Stimulated activated effector memory CD8-positive, alpha-beta T cell treated with anti-CD3 and anti-CD28 coated beads, Interleukin-12 subunit alpha, Interleukin-12 subunit beta, amount 100 ng/mL, for 72 hours (primary cell): ENCODE measurements at regions not wholly inside any gene's neighbourhood (a gene's known extent, or its start where the extent isn't known, plus 50 kb on each side); places are given as distances from the start of the nearest gene placed in this dataset.

Experiments
- ATAC-seq: fragments of 150-1000 bp; cut with Tn5 transposase; 2 replicates; pipeline ENCODE4 v1.10.0; 2021
- DNase-seq, 2 donors: peaks; one replicate each; pipeline ENCODE4 v3.0.0; 2021 to 2022; ENCODE audit warnings: low spot score in 2 of 2
- H3K27ac Mint-ChIP-seq: one replicate; pipeline ENCODE4 v1.8.0; 2022; ENCODE audit warnings: mild to moderate bottlenecking, mixed read lengths
- H3K36me3 Mint-ChIP-seq: one replicate; pipeline ENCODE4 v1.8.0; 2022; ENCODE audit warnings: mild to moderate bottlenecking, mixed read lengths
- H3K4me1 Mint-ChIP-seq: one replicate; pipeline ENCODE4 v1.8.0; 2022; ENCODE audit warnings: mixed read lengths
- H3K4me3 Mint-ChIP-seq: one replicate; pipeline ENCODE4 v1.8.0; 2022; ENCODE audit warnings: mild to moderate bottlenecking, mixed read lengths
- H3K9me3 Mint-ChIP-seq: one replicate; pipeline ENCODE4 v1.8.0; 2022; ENCODE audit warnings: mixed read lengths

GRCh38 chr15:69892351-69892750, 205.4 kb downstream of the TLE3 start:
- no peak for ATAC-seq
- H3K27ac Mint-ChIP-seq, result no peak overlapping the region
- no peak overlapping the region for H3K4me3 Mint-ChIP-seq
- no peak for DNase-seq
- no peaks in the 10 kb centered on the region for H3K4me1 Mint-ChIP-seq
- no peaks in the 10 kb centered on the region for H3K9me3 Mint-ChIP-seq
- H3K36me3 Mint-ChIP-seq, result no peaks in the 10 kb centered on the region

- ATAC-seq (no peak), DNase-seq (no peak)
- Mint-ChIP-seq H3K4me1 (no peaks in the 10 kb centered on the region), H3K4me3 (no peak overlapping the region), H3K9me3 (no peaks in the 10 kb centered on the region), H3K36me3 (no peaks in the 10 kb centered on the region), H3K27ac (no peak overlapping the region)
Observed at GRCh38 chr15:69893086-69893485, 204.6 kb downstream of the TLE3 start.

GRCh38 chr15:69893863-69894262, 203.9 kb downstream of the TLE3 start:
- ATAC-seq (no peak), DNase-seq (no peak)
- Mint-ChIP-seq H3K4me3 (no peak overlapping the region), H3K36me3 (no peaks in the 10 kb centered on the region), H3K27ac (no peak overlapping the region), H3K9me3 (no peaks in the 10 kb centered on the region), H3K4me1 (no peaks in the 10 kb centered on the region)

GRCh38 chr15:69895202-69895601, 202.5 kb downstream of the TLE3 start:
- ATAC-seq, result no peak
- no peak for DNase-seq
- no peak overlapping the region for H3K4me3 Mint-ChIP-seq
- no peaks in the 10 kb centered on the region for H3K9me3 Mint-ChIP-seq
- no peaks in the 10 kb centered on the region for H3K4me1 Mint-ChIP-seq
- H3K36me3 Mint-ChIP-seq, result no peaks in the 10 kb centered on the region
- no peak overlapping the region for H3K27ac Mint-ChIP-seq

GRCh38 chr15:69896606-69897005, 201.1 kb downstream of the TLE3 start:
- Mint-ChIP-seq H3K27ac (no peak overlapping the region), H3K9me3 (no peaks in the 10 kb centered on the region), H3K4me1 (no peaks in the 10 kb centered on the region), H3K36me3 (no peaks in the 10 kb centered on the region), H3K4me3 (no peak overlapping the region)
- ATAC-seq (no peak), DNase-seq (no peak)

DNA sequence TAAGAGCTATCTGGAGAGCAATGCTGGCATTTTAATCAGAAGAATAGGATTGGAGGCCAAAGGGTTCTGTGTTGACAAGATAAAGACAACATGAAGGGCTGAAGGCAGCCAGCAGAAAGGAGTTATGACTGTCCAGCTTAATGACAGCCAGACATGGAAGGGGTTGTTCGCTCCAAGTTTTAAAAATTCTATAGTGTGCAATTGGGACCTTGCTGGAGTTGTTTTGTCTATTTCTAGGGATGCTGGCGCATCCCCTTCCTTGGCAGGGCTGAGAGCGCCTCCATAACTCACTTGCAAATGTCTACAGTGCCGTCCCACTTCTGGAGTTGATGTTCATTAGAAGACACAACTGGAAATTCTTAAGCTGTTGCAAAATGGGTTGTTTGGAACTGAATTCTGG, 200.7 kb downstream of the TLE3 start:
- Mint-ChIP-seq H3K4me1 (no peaks in the 10 kb centered on the region), H3K9me3 (no peaks in the 10 kb centered on the region), H3K36me3 (no peaks in the 10 kb centered on the region), H3K4me3 (no peak overlapping the region), H3K27ac (no peak overlapping the region)
- ATAC-seq, result no peak
- DNase-seq, result no peak

DNA sequence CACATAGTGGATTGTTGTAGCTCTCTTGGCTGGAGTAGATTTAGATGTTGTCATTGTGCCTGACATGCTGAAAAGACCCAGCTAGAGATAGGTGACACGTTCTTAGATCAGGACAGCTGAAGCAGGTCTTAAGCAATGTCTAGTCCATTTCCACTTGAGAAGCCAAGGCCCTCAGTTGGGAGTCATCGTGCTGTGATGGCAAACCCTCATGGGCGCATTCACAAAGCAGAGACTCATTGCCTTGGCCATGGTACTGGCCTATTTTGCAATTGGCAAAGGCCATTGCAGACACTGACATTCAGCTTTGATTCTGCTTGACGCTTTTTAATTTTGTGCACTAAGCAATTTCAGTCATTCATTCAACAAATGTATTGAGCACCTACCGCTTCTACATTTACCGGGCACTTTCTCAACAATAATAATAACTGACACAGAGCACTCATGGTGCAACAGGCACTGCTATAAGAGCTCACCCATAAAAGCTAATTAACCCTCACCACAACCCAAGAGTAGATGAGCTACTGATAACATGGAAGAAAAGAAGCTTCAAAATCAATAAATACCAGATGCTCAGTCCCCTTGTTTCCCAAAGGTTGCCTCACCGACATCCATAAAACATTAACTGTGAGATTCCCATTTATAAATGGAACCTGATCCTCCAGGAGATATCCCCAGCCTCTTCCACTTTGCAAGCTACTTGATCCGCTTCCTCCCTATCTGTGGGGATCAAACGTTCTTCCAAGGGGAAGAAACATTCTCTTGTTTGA, 200.1 kb downstream of the TLE3 start:
- no peaks in the 10 kb centered on the region for H3K9me3 Mint-ChIP-seq
- H3K27ac Mint-ChIP-seq, result no peak overlapping the region
- H3K36me3 Mint-ChIP-seq, result no peaks in the 10 kb centered on the region
- DNase-seq, result no peak
- no peak for ATAC-seq
- no peak overlapping the region for H3K4me3 Mint-ChIP-seq
- no peaks in the 10 kb centered on the region for H3K4me1 Mint-ChIP-seq

DNA sequence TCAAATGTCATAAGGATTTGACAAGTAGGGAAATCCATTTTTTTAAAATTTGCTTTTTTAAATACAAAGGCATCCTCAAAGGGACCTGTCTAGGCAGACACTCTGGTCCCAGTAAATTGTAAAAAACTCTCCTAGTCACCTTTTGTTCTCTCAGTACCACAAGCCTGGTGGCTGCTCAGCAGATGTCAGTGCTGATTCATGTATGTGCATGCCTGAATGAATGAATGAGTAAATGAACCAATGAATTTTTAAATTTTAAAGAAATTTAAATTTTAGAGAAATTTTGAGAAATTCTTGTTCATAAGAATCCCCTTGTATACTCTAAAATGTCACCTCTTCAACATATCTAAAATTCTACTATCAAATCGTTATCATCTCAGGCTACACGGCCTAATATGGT, 199.5 kb downstream of the TLE3 start:
- H3K9me3 Mint-ChIP-seq, result no peaks in the 10 kb centered on the region
- no peaks in the 10 kb centered on the region for H3K36me3 Mint-ChIP-seq
- no peak overlapping the region for H3K27ac Mint-ChIP-seq
- DNase-seq (no peak), ATAC-seq (no peak)
- H3K4me3 Mint-ChIP-seq, result no peak overlapping the region
- no peaks in the 10 kb centered on the region for H3K4me1 Mint-ChIP-seq

- Mint-ChIP-seq H3K4me3 (no peak overlapping the region), H3K4me1 (no peaks in the 10 kb centered on the region), H3K27ac (no peak overlapping the region), H3K36me3 (no peaks in the 10 kb centered on the region), H3K9me3 (no peaks in the 10 kb centered on the region)
- no peak for ATAC-seq
- no peak for DNase-seq
Observed at GRCh38 chr15:69902414-69903062, 195.2 kb downstream of the TLE3 start.

GRCh38 chr15:69903470-69904469, 193.9 kb downstream of the TLE3 start:
- DNase-seq (no peak), ATAC-seq (no peak)
- Mint-ChIP-seq H3K9me3 (no peaks in the 10 kb centered on the region), H3K4me1 (no peaks in the 10 kb centered on the region), H3K27ac (no peak overlapping the region), H3K4me3 (no peak overlapping the region), H3K36me3 (no peaks in the 10 kb centered on the region)

- no peak overlapping the region for H3K4me3 Mint-ChIP-seq
Observed at GRCh38 chr15:69906256-69907185, 191.2 kb downstream of the TLE3 start.

GRCh38 chr15:69908060-69908459, 189.7 kb downstream of the TLE3 start:
- Mint-ChIP-seq H3K4me1 (no peaks in the 10 kb centered on the region), H3K4me3 (no peak overlapping the region), H3K9me3 (no peaks in the 10 kb centered on the region), H3K36me3 (no peaks in the 10 kb centered on the region), H3K27ac (no peak overlapping the region)
- no peak for DNase-seq
- ATAC-seq, result no peak

More at GRCh38 chr15:69906256-69907185, 191.2 kb downstream of the TLE3 start:
- Mint-ChIP-seq H3K36me3 (no peaks in the 10 kb centered on the region), H3K27ac (no peak overlapping the region), H3K4me1 (no peaks in the 10 kb centered on the region), H3K9me3 (no peaks in the 10 kb centered on the region)
- DNase-seq, result no peak
- ATAC-seq, result no peak

- Mint-ChIP-seq H3K36me3 (no peaks in the 10 kb centered on the region), H3K9me3 (no peaks in the 10 kb centered on the region), H3K4me1 (no peaks in the 10 kb centered on the region), H3K27ac (no peak overlapping the region), H3K4me3 (no peak overlapping the region)
- DNase-seq, result no peak
- no peak for ATAC-seq
Observed at GRCh38 chr15:69908590-69909420, 188.9 kb downstream of the TLE3 start.
